ENCODE measurements at regions not wholly inside any gene's neighbourhood (a gene's known extent, or its start where the extent isn't known, plus 50 kb on each side); places are given as distances from the start of the nearest gene placed in this dataset.
A peak's percentile ranks its signal among the peaks of the same experiment; 100 is the strongest.

DNA sequence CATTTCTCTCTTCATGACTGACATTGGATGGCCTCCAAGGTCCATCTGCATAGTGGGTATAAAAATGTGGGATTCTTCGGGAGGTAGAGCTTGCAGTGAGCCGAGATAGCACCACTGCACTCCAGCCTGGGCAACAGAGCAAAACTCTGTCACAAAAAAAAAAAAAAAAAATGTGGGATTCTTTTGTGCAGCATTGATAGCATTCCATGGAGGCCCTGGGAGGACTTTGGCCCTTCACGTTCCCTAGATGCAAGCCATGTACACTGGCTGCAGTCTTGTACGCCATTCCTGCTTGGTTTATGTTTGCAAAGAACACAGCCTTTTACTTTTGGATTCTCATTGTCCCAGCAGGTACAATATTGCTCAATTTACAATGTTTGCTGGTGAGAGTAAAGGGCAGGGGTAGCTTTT, 157.8 kb downstream of the SLCO4C1 start (continued):
- TF ChIP-seq, protein P1, sequence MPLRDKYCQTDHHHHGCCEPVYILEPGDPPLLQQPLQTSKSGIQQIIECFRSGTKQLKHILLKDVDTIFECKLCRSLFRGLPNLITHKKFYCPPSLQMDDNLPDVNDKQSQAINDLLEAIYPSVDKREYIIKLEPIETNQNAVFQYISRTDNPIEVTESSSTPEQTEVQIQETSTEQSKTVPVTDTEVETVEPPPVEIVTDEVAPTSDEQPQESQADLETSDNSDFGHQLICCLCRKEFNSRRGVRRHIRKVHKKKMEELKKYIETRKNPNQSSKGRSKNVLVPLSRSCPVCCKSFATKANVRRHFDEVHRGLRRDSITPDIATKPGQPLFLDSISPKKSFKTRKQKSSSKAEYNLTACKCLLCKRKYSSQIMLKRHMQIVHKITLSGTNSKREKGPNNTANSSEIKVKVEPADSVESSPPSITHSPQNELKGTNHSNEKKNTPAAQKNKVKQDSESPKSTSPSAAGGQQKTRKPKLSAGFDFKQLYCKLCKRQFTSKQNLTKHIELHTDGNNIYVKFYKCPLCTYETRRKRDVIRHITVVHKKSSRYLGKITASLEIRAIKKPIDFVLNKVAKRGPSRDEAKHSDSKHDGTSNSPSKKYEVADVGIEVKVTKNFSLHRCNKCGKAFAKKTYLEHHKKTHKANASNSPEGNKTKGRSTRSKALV (CRISPR knock-in tag; IDR thresholded peaks at IDR 0.05), result no peak
- TF ChIP-seq, protein P2, sequence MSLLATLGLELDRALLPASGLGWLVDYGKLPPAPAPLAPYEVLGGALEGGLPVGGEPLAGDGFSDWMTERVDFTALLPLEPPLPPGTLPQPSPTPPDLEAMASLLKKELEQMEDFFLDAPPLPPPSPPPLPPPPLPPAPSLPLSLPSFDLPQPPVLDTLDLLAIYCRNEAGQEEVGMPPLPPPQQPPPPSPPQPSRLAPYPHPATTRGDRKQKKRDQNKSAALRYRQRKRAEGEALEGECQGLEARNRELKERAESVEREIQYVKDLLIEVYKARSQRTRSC (CRISPR knock-in tag; IDR thresholded peaks at IDR 0.05; ENCODE audit: low read depth), result no peak
- TF ChIP-seq ZNF547 (CRISPR knock-in tag; IDR thresholded peaks at IDR 0.05) (no peak), ZNF816 (CRISPR knock-in tag; IDR thresholded peaks at IDR 0.05; ENCODE audit: borderline replicate concordance) (no peak), TAF15 (IDR thresholded peaks at IDR 0.05; ENCODE audit: low read depth, low read length, poor library complexity, severe bottlenecking) (no peak), ZNF274 (CRISPR knock-in tag; IDR thresholded peaks at IDR 0.05) (no peak), ZNF543 (CRISPR knock-in tag; IDR thresholded peaks at IDR 0.05) (no peak), IRF2 (CRISPR knock-in tag; IDR thresholded peaks at IDR 0.05) (0 out of 2 replicates have a peak, but pooled peaks have one; percentile 26), KDM4B (CRISPR knock-in tag; IDR thresholded peaks at IDR 0.05) (no peak), ZNF614 (CRISPR knock-in tag; IDR thresholded peaks at IDR 0.05; ENCODE audit: borderline replicate concordance) (0 out of 2 replicates have a peak, but pooled peaks have one; percentile 41), PRMT3 (CRISPR knock-in tag; IDR thresholded peaks at IDR 0.05; ENCODE audit: borderline replicate concordance, low read depth) (no peak), MBNL3 (CRISPR knock-in tag; conservative IDR thresholded peaks at IDR 0.05) (no peak), PTBP1 (IDR thresholded peaks at IDR 0.05; ENCODE audit: low read depth, low read length, poor library complexity, severe bottlenecking) (no peak), ZNF570 (CRISPR knock-in tag; IDR thresholded peaks at IDR 0.05; ENCODE audit: borderline replicate concordance) (no peak)
- TF ChIP-seq, protein P3, sequence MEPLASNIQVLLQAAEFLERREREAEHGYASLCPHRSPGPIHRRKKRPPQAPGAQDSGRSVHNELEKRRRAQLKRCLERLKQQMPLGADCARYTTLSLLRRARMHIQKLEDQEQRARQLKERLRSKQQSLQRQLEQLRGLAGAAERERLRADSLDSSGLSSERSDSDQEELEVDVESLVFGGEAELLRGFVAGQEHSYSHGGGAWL (CRISPR knock-in tag; IDR thresholded peaks at IDR 0.05), result no peak
- TF ChIP-seq, protein P4, sequence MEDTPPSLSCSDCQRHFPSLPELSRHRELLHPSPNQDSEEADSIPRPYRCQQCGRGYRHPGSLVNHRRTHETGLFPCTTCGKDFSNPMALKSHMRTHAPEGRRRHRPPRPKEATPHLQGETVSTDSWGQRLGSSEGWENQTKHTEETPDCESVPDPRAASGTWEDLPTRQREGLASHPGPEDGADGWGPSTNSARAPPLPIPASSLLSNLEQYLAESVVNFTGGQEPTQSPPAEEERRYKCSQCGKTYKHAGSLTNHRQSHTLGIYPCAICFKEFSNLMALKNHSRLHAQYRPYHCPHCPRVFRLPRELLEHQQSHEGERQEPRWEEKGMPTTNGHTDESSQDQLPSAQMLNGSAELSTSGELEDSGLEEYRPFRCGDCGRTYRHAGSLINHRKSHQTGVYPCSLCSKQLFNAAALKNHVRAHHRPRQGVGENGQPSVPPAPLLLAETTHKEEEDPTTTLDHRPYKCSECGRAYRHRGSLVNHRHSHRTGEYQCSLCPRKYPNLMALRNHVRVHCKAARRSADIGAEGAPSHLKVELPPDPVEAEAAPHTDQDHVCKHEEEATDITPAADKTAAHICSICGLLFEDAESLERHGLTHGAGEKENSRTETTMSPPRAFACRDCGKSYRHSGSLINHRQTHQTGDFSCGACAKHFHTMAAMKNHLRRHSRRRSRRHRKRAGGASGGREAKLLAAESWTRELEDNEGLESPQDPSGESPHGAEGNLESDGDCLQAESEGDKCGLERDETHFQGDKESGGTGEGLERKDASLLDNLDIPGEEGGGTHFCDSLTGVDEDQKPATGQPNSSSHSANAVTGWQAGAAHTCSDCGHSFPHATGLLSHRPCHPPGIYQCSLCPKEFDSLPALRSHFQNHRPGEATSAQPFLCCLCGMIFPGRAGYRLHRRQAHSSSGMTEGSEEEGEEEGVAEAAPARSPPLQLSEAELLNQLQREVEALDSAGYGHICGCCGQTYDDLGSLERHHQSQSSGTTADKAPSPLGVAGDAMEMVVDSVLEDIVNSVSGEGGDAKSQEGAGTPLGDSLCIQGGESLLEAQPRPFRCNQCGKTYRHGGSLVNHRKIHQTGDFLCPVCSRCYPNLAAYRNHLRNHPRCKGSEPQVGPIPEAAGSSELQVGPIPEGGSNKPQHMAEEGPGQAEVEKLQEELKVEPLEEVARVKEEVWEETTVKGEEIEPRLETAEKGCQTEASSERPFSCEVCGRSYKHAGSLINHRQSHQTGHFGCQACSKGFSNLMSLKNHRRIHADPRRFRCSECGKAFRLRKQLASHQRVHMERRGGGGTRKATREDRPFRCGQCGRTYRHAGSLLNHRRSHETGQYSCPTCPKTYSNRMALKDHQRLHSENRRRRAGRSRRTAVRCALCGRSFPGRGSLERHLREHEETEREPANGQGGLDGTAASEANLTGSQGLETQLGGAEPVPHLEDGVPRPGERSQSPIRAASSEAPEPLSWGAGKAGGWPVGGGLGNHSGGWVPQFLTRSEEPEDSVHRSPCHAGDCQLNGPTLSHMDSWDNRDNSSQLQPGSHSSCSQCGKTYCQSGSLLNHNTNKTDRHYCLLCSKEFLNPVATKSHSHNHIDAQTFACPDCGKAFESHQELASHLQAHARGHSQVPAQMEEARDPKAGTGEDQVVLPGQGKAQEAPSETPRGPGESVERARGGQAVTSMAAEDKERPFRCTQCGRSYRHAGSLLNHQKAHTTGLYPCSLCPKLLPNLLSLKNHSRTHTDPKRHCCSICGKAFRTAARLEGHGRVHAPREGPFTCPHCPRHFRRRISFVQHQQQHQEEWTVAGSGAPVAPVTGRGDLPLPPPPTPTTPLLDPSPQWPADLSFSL (CRISPR knock-in tag; IDR thresholded peaks at IDR 0.05), result 0 out of 2 replicates have a peak, but pooled peaks have one; percentile 24
- TF ChIP-seq, protein P5, sequence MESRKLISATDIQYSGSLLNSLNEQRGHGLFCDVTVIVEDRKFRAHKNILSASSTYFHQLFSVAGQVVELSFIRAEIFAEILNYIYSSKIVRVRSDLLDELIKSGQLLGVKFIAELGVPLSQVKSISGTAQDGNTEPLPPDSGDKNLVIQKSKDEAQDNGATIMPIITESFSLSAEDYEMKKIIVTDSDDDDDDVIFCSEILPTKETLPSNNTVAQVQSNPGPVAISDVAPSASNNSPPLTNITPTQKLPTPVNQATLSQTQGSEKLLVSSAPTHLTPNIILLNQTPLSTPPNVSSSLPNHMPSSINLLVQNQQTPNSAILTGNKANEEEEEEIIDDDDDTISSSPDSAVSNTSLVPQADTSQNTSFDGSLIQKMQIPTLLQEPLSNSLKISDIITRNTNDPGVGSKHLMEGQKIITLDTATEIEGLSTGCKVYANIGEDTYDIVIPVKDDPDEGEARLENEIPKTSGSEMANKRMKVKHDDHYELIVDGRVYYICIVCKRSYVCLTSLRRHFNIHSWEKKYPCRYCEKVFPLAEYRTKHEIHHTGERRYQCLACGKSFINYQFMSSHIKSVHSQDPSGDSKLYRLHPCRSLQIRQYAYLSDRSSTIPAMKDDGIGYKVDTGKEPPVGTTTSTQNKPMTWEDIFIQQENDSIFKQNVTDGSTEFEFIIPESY (CRISPR knock-in tag; IDR thresholded peaks at IDR 0.05), result no peak
